ENCODE measurements at regions not wholly inside any gene's neighbourhood (a gene's known extent, or its start where the extent isn't known, plus 50 kb on each side); places are given as distances from the start of the nearest gene placed in this dataset.

- ChIA-PET CTCF (no interaction called here), POLR2A (ENCODE audit: unreplicated experiment) (no interaction called here)
- Histone ChIP-seq H4K20me1 (ENCODE audit: low read length) (no peaks in the 10 kb centered on the region), H3K79me2 (ENCODE audit: low read length) (peaks cover 21% of the 10 kb centered on the region), H3K9me2 (replicated peaks; ENCODE audit: low read length) (no peaks in the 10 kb centered on the region), H2AFZ (ENCODE audit: low read length) (no peak overlapping the region), H3K4me3 (ENCODE audit: low read length) (no peak overlapping the region), H3K4me1 (ENCODE audit: insufficient read depth, low read length) (peaks cover 81% of the 10 kb centered on the region), H3K9ac (ENCODE audit: low read length) (no peak overlapping the region), H3K4me2 (ENCODE audit: low read length) (peak overlapping the region; percentile 68), H3K27me3 (ENCODE audit: low read length) (no peaks in the 10 kb centered on the region), H3K36me3 (ENCODE audit: low read depth, low read length) (no peaks in the 10 kb centered on the region), H3K27ac (ENCODE audit: low read length) (peak overlapping the region; percentile 45), H3F3A (ENCODE audit: low read length, unreplicated experiment) (no peaks in the 10 kb centered on the region), H3K9me3 (ENCODE audit: low read length) (no peaks in the 10 kb centered on the region)
- ATAC-seq (no peak), DNase-seq (peak; percentile 81)
- BruUV-seq (replicated peaks) = no TSS peak
- TF ChIP-seq CTCF (conservative IDR thresholded peaks at IDR 0.05; ENCODE audit: low read depth, low read length) = no peak
- no peak for TF ChIP-seq EZH2phosphoT487 (IDR thresholded peaks at IDR 0.05; ENCODE audit: borderline replicate concordance, low read length)
- TF ChIP-seq EZH2 (IDR thresholded peaks at IDR 0.05; ENCODE audit: low read length, unreplicated experiment) = no peak
- intact Hi-C loops (cut with micrococcal nuclease) = no loop called here
Observed at GRCh38 chr20:24098886-24099285, 110.3 kb upstream of the GGTLC1 start.

GRCh38 chr20:24097506-24098245 lies 109.1 kb upstream of the GGTLC1 start:
- Histone ChIP-seq H3K27ac (ENCODE audit: low read length) (0 out of 2 replicates have a peak overlapping the region, but pooled peaks have one; percentile 45), H3K4me3 (ENCODE audit: low read length) (no peak overlapping the region), H3K36me3 (ENCODE audit: low read depth, low read length) (no peaks in the 10 kb centered on the region), H2AFZ (ENCODE audit: low read length) (no peak overlapping the region), H3K9ac (ENCODE audit: low read length) (no peak overlapping the region), H3K27me3 (ENCODE audit: low read length) (no peaks in the 10 kb centered on the region), H3F3A (ENCODE audit: low read length, unreplicated experiment) (no peaks in the 10 kb centered on the region), H3K4me2 (ENCODE audit: low read length) (peak overlapping the region; percentile 23; the same call in 1 of the 2 replicates), H4K20me1 (ENCODE audit: low read length) (no peaks in the 10 kb centered on the region), H3K9me3 (ENCODE audit: low read length) (no peaks in the 10 kb centered on the region), H3K79me2 (ENCODE audit: low read length) (peaks cover 14% of the 10 kb centered on the region), H3K9me2 (replicated peaks; ENCODE audit: low read length) (no peaks in the 10 kb centered on the region), H3K4me1 (ENCODE audit: insufficient read depth, low read length) (peaks cover 69% of the 10 kb centered on the region)
- no peak for TF ChIP-seq EZH2phosphoT487 (IDR thresholded peaks at IDR 0.05; ENCODE audit: borderline replicate concordance, low read length)
- no peak for TF ChIP-seq EZH2 (IDR thresholded peaks at IDR 0.05; ENCODE audit: low read length, unreplicated experiment)
- no peak for TF ChIP-seq CTCF (conservative IDR thresholded peaks at IDR 0.05; ENCODE audit: low read depth, low read length)
- POLR2A ChIA-PET (ENCODE audit: unreplicated experiment) = no interaction called here
- no TSS peak for BruUV-seq (replicated peaks)
- DNase-seq (peak; percentile 81), ATAC-seq (no peak)
- intact Hi-C loops (cut with micrococcal nuclease) = no loop called here
- CTCF ChIA-PET = no interaction called here

GRCh38 chr20:24096864-24097450 lies 108.4 kb upstream of the GGTLC1 start:
- TF ChIP-seq CTCF (conservative IDR thresholded peaks at IDR 0.05; ENCODE audit: low read depth, low read length) = no peak
- TF ChIP-seq EZH2phosphoT487 (IDR thresholded peaks at IDR 0.05; ENCODE audit: borderline replicate concordance, low read length) = no peak
- TF ChIP-seq EZH2 (IDR thresholded peaks at IDR 0.05; ENCODE audit: low read length, unreplicated experiment) = no peak
- Histone ChIP-seq H3K27ac (ENCODE audit: low read length) (0 out of 2 replicates have a peak overlapping the region, but pooled peaks have one; percentile 2), H3K9ac (ENCODE audit: low read length) (no peak overlapping the region), H3K36me3 (ENCODE audit: low read depth, low read length) (no peaks in the 10 kb centered on the region), H3K27me3 (ENCODE audit: low read length) (no peaks in the 10 kb centered on the region), H3F3A (ENCODE audit: low read length, unreplicated experiment) (no peaks in the 10 kb centered on the region), H3K4me2 (ENCODE audit: low read length) (no peak overlapping the region; the same call in 1 of the 2 replicates), H3K9me3 (ENCODE audit: low read length) (no peaks in the 10 kb centered on the region), H2AFZ (ENCODE audit: low read length) (no peak overlapping the region), H3K9me2 (replicated peaks; ENCODE audit: low read length) (no peaks in the 10 kb centered on the region), H3K4me3 (ENCODE audit: low read length) (no peak overlapping the region), H3K79me2 (ENCODE audit: low read length) (peaks cover 11% of the 10 kb centered on the region), H4K20me1 (ENCODE audit: low read length) (no peaks in the 10 kb centered on the region), H3K4me1 (ENCODE audit: insufficient read depth, low read length) (peaks cover 61% of the 10 kb centered on the region)
- no TSS peak for BruUV-seq (replicated peaks)
- intact Hi-C loops (cut with micrococcal nuclease) = no loop called here
- CTCF ChIA-PET = no interaction called here
- no peak for DNase-seq
- POLR2A ChIA-PET (ENCODE audit: unreplicated experiment) = no interaction called here
- ATAC-seq = no peak
